GM21786 (cell line): ENCODE measurements at regions not wholly inside any gene's neighbourhood (a gene's known extent, or its start where the extent isn't known, plus 50 kb on each side); places are given as distances from the start of the nearest gene placed in this dataset.

Source experiments
- ATAC-seq: cut with Tn5 transposase; IDR thresholded peaks from one replicate; pipeline ENCODE4 v1.9.1; 2021; ENCODE audit not compliant: unreplicated experiment

- no peak for ATAC-seq
These were observed 847.1 kb upstream of the ALCAM start for GRCh38 chr3:104519468-104520227.

GRCh38 chr3:104520228-104520655 is 846.5 kb upstream of the ALCAM start:
- peak; percentile 37 for ATAC-seq

- peak; percentile 45 for ATAC-seq
These were observed 844.9 kb upstream of the ALCAM start for GRCh38 chr3:104521606-104522336.

- peak; percentile 8 for ATAC-seq
These were observed 843.6 kb upstream of the ALCAM start for GRCh38 chr3:104523136-104523535.

- ATAC-seq = peak; percentile 81
These were observed 839.8 kb upstream of the ALCAM start for GRCh38 chr3:104526901-104527401.

GRCh38 chr3:104530934-104531333 is 835.8 kb upstream of the ALCAM start:
- no peak for ATAC-seq

- ATAC-seq = peak; percentile 65
These were observed 830.0 kb upstream of the ALCAM start for GRCh38 chr3:104536715-104537114.

GRCh38 chr3:104537323-104537722 is 829.4 kb upstream of the ALCAM start:
- ATAC-seq = no peak

- ATAC-seq = no peak
These were observed 820.4 kb upstream of the ALCAM start for GRCh38 chr3:104546301-104546700.

GRCh38 chr3:104547031-104547430 is 819.7 kb upstream of the ALCAM start:
- no peak for ATAC-seq

- no peak for ATAC-seq
These were observed 818.3 kb upstream of the ALCAM start for GRCh38 chr3:104548401-104548800.

- ATAC-seq = no peak
These were observed 817.5 kb upstream of the ALCAM start for GRCh38 chr3:104549099-104549714.

- ATAC-seq = no peak
These were observed 813.6 kb upstream of the ALCAM start for GRCh38 chr3:104553121-104553520.

GRCh38 chr3:104554425-104554824 is 812.3 kb upstream of the ALCAM start:
- no peak for ATAC-seq

GRCh38 chr3:104555728-104556127 is 811.0 kb upstream of the ALCAM start:
- ATAC-seq = no peak

- no peak for ATAC-seq
These were observed 810.2 kb upstream of the ALCAM start for GRCh38 chr3:104556372-104557078.

- peak; percentile 65 for ATAC-seq
These were observed 805.4 kb upstream of the ALCAM start for GRCh38 chr3:104561324-104561723.

- no peak for ATAC-seq
These were observed 802.6 kb upstream of the ALCAM start for GRCh38 chr3:104564045-104564643.

GRCh38 chr3:104566054-104566453 is 800.7 kb upstream of the ALCAM start:
- no peak for ATAC-seq

- no peak for ATAC-seq
These were observed 791.1 kb upstream of the ALCAM start for GRCh38 chr3:104575634-104576033.

GRCh38 chr3:104578558-104578957 is 788.2 kb upstream of the ALCAM start:
- ATAC-seq = no peak
